ENCODE measurements at regions not wholly inside any gene's neighbourhood (a gene's known extent, or its start where the extent isn't known, plus 50 kb on each side); places are given as distances from the start of the nearest gene placed in this dataset.
A peak's percentile ranks its signal among the peaks of the same experiment; 100 is the strongest.

DNA sequence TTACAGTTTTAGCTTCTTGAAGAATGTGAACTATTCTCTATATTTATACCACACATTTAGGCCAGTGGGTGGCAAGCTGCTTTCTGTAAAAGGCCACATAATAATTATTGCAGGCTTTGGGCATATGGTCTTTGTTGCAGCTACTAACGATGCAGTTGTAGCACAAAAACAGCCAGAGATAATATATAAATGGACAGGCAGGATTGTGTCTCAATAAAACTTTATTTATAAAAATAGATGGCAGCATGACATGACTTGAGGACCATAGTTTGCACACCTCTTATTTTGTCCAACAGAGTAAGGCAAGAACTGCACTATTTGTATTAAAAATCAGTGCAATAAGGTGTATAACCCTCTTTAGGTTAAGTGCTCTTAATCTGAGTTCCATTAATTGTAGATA lies 415.0 kb downstream of the ANXA1 start:
- no peak for DNase-seq

DNA sequence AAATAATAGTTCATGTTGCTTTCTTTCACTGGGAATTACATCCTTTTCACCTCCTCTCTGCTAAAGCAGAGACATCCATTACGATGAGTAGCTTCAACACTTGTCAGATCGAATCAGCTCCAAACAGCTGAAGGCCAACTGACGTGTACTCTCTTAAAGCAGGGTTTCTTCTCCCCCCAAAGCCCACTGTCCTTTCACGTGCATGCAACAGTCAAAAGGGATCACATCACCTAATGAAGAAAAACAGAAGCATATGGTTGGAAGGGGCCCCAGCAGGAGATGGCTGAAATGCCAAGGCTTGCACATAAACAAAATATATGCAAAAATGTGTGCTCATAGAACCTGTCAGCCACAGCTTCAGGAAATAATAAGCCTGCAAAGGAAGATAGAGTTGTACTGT lies 421.6 kb downstream of the ANXA1 start:
- DNase-seq: no peak

DNA sequence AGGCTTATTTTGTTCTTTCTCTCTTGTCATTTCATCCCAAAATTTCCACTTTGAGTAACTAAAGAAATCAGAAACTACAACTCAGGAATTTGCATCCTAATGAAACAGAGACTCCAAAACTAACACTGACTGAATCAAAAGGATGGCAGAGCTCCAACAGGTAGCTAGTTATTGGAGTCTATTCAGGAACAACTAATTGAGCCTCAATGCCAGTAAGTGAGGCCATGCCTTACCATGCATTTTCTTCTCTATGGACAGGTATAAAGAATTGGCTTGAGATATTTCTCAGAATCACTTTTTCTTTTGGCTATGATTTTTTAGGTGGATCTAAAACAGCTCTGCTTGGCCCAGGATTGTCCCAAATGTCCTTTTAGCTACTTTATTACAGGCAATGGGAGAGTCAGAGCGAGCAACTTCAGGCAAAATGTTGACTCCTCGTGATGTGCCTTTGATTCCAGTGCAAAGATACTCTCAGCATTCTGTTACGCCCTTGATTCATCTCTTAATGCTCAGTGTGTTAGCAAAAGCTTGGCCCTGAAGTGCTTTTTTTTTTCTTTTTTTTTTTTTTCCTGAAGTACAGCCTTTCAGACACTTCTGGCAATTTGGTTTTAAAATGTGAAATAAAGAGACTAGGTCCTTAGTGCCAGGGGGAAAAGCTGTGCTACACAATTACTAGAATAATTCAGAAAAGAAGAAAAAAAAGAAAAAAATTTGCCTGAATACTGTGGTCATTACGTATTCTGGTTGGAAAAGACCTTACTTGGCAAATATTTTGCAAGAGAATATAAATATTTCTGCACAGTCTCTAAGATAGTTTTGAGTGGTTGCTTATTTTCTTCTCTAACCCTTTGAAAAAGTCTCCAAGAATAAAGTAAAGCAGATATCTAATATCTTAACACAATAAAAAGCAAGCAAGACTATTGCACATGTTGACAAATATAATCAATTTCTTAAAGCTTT lies 423.7 kb downstream of the ANXA1 start:
- DNase-seq: no peak

DNA sequence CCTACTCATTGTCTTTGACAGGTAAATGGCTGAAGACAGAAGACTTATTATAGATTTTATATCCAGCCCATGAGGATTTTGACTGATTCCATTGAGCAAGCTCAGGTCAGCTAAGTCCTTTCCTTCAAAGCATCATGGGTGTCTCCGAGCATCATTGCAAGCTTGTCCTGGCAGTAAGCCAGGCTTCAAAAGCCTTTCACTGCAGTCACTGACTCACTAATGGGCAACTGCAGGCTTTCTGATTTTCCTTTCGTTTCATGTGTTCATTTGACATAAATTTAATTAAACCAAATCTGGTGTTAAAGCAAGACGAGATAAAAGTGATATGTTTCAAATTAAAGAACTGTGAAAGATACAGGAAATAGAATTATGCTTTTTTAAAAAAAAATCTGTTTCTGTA lies 426.2 kb downstream of the ANXA1 start:
- no peak for DNase-seq

DNA sequence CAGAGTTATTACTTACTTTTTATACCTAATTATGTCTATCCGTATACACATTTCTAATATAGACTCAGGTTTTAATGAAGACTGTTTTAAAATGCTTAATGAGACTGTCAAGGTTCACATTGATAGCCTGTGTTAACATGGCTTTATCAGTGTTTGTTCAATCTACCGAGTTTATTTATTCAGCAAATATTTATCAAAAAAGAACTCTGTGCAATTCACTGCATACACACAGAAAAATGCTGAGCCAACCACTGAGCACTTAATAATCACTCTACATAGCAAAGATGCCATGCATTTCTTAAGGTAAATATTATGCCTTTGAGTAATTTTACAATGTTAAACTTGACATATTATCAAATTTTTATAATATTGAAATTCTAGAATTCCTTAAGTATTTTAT lies 428.2 kb downstream of the ANXA1 start:
- no peak for DNase-seq

DNA sequence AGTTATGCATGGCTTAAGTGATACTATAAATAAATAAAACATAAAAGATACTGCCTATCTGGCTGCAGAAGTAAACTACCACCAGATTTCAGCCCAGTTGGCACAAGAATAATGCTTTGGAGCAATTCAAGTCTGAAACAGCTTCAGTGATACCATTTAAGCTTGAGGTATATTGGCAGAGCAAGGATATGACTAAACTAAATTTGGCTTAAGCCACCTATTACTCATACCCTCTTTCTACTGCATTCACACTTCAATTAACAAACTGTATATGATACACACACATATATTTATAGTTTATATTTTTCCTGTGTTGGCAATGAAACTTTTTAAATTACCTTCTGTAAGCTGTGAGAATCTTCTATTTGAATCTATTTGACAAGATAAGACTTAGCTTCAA lies 431.9 kb downstream of the ANXA1 start:
- DNase-seq: no peak

DNA sequence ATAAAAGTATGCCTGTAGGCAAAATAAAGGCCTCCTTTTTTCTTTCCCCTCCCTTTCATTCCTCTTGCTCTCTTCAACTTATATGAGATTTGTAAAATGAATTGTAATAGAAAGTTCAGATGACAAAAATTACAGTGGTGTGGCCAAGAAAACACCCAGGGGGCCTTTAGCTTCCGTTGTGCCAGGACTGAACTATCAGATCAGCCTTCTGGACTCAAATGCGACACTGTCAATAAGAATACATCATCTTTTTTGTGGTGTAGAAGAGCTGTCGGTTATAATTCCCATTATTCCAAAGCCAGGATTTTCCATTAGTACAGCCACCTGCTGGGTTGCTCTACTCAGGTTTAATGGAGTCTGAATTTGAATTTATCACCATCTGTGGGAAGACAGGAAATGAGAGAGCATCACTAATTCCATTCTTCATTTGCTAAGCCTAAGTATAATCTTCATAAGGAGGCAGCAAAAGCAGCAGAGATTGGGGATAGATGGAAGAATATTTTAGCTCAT lies 443.4 kb downstream of the ANXA1 start:
- no peak for DNase-seq

DNA sequence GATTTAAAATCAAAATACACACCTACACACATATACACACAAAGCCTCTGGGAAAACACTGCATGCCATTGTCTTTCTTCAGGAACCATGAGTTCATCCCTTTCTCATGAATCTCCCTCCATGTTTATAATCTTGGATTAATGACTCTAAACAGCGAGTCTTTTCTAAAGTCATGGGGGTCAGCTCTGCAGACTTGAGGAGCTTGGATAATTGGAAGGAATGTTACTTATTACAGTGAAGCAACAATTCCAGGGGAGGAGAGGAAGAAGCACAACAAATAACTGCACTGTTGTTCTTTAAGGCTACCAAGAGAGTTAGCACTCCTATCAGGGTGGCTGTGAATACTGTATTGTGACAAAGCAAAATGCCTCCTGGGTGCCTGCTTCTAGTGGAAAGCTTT lies 444.7 kb downstream of the ANXA1 start:
- DNase-seq: no peak

DNA sequence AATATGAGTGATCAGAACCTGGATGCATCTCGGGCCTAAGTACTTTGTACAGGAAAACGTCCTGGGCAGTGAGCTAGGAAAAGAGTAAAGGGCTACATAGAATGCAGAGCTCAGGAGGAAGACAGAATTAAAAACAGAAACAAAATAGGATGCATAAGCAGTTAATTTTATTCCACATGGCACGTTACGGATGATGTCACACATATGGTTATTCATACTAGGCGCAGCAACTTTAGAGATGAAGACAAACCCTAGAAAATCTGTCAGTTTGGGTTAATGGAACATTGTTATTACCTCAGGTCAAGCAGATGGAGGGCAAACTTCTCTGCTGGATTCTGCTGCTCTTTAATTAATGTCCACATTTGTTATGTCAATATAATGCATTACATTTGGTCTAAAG lies 445.4 kb downstream of the ANXA1 start:
- DNase-seq: no peak

DNA sequence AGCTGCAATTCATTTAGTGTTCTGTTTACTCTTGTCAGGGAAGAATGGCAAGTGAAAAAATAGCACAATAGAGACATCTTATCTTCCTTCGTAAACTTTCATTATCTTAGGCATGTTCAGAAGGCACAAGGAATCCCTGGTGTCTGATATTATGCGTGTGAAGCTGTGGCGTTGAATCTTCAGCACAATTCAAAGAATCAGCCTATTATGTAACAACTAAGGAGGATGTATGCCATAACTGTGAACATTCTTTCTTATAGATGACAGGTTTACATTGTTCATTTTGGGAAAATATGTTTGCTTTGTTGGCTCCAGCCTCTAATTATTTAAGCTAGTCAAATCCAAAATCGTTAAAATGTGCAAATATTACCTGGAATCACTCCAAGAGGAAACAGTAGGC lies 446.1 kb downstream of the ANXA1 start:
- DNase-seq: no peak

DNA sequence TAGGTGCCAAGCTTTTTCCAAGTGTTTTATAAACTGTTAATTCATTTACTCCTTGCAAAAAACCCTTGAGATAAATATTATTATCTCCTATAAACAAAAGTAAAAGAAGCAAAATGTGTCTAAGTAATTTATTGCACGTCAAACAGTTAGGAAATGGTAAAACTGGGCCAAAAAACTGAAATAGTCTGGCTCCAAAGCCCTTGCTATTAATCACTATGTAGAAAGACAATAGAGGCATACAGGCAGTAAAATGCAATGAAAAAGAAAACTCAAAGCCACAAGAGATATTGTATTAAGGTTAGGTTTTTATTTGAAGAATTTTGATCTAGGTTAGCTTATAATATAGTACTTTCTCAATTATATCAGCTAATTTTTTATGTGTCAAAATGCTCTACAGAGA lies 457.7 kb downstream of the ANXA1 start:
- DNase-seq: no peak

DNA sequence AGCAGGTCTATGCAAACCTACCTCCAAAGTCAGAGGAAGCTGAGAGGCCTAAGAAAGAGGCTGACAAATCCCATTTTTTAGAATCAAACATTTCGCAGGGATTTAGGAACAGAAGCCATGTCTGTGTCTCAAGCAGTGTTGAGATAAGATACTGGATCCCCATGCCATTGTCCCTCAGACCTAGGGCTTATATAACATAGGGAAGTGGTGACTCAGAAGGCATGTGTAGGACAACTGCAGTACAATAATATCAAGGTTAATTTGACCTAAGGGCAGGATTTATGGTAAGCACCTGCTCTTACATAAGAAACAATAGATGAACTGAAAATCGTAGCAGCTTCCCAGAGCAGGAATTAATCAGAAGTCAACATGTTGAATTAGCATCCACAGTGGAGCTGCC lies 459.4 kb downstream of the ANXA1 start:
- DNase-seq: no peak

DNA sequence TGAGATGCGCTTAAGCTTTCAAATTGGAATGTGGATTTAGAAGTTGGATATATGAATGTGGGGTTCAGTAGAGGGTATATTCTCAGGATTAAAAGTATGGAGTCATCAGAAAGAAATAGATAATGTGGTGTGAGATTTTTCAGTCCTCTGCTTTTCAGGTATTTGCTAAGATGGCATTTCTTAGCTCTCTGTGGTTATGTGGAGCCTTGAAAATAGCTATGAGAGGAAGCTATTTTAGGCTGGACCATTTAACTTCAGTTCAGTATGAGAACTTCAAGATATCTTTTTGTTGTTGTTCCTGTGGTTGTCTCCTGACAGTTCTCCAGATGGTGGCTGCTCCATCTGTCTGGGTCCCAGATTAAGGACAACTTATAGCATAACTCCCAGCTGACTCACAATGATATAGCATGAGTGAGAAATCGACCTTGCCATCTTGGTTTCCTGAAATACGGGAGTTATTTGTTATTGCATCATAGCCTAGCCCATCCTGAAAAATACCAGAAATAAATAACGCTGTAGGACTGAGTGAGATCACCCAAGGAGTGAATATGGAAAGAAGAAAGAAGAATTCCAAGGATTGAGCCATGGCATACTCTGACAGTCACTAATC lies 461.5 kb downstream of the ANXA1 start:
- DNase-seq: peak; percentile 45

DNA sequence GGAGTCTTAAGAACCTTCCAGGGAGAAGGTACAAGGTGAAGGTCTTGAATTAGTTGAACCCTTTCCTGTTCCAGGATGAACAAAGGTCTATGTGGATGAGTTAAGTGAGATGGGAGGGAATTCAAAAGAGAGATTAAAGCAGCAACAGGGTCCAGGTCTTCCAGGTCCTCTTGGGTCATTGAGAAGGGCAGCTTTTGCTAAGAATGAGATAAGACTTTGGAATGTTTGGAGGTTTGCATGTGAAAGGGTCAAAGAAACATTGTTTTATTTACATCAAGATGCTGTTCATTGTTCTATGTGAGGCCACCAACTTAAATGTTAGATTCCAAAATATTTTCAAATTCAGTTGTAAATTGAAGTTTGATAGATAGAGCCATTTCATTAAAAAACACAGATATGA lies 463.9 kb downstream of the ANXA1 start:
- DNase-seq: no peak

DNA sequence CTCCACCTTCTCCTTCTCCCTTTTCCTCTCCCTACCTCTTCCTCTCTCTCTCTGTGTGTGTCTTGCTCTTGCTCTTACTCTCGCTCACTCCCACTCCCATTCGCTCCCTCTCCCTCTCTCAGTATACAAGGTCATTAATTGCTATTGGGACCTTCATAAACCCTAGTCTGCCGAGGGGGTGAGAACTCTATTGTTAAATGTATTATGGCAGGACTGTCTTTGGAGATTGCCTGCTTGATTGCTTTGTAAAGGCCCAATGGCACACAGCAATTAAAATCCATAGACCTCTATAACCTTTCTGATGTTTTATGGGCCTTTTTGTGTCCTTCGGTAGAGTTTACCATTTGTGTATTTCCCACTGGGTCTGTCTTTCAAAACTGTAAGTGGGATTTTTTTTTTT lies 465.9 kb downstream of the ANXA1 start:
- DNase-seq: no peak

DNA sequence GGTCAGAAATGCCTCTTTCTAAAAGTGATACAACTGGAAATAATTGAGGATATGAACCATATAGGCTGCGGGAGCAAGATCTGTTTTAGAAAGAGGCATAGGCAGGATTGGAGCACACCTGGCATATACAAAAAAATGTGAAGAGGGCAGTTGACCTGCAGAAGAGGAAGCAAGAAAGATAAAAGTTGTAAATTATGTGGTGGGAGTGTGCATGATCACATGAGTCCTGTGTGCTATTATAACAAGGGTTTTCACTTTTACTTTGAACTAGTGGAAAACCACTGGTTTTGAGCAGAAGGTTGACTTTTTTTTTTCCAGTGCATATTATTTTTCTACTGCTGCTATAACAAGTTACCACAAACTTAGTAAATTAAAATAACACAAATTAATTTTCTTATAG lies 489.3 kb downstream of the ANXA1 start:
- peak; percentile 58 for DNase-seq

DNA sequence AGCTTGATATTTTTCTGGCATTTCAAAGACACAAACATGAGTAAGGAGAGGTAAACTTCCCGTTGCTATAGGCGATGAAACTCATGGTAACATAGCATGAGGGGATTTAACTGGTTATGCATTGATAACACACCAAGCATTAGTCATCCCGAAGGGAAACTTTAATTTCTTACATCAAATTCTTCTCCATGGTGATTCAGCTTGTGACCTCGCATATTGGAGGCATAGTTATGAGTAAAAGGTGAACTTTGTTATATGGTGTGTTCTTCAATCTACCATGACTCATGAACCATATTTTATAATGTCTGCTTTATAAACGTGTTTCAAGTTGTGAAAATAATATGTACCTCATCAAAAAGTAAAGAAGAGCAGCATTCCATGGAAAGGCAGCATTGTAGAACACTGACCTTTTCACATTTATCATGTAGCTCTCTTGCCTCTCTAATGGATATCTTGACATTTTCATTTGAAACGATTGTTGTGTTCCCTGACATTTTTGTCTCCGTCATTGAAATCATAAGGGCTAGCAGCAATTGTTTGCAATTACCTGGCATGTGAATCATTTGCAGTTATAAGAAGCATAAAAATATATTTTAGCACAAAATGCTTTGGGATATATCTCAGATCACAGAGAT lies 491.8 kb downstream of the ANXA1 start:
- DNase-seq: peak; percentile 31

DNA sequence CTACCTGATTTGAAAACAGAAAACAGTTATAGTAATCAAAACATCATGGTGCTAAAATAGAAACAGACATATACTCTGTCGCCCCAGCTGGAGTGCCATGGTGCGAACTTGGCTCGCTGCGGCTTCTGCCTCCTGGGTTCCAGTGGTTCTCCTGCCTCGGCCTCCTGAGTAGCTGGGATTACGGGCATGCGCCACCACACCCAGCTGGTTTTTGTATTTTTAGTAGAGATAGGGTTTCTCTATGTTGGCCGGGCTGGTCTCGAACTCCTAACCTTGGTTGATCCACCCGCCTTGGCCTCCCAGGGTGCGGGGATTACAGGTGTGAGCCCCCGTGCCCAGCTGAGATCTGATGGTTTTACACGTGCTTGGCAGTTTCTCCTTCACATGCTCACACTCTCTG lies 495.9 kb downstream of the ANXA1 start:
- DNase-seq: no peak

DNA sequence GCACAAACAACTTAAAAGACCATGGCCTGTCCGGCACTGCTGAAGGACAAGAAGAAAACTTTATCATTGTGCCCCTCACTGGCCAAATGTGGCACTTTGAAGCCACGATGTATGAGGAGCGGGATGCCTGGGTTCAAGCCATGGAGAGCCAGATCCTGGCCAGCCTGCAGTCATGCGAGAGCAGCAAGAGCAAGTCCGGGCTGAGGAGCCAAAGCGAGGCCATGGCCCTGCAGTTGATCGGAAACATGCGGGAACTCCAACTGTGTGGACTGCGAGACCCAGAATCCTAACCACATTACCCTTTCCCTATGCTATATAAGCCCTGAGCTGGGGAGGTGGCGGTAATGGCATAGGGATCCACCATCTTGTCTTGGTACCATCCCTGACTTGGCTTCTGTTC lies 497.9 kb downstream of the ANXA1 start:
- DNase-seq: no peak

DNA sequence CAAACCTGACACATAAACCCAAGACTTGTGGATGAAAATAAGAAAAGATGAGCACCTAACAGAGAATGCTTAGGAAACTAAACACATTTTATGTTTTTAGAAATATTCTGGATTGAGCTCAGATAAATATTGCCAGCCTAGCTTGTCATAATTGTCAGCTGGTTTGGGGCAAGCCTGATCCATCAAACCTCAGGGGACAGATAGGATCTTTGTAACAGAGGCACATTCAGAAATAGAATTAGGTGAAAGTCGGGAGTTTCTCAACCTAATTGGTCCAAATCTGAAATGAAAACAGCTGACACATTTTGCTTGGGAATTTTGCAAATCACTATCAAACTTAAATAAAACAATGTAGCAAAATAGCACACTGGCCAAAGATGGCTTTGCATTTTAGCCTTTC lies 503.7 kb downstream of the ANXA1 start:
- DNase-seq: no peak

DNA sequence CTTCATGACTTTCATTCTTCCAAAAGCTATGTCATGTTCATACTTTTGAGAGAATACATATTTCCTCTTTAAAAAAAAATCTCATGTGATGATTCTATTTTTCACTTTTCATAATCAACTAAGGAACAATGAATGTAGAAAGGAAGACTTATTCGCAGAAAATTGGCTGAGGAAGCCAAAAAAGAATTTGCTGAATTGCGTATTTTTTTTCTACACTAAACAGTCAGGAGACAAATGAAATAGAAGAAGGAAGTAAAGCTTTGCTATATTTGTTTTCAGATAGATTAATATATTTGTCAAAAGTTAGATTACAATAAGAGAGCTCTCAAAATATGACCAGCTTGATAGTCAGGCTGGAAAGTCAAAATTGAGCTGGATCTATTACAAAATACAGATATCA lies 504.2 kb downstream of the ANXA1 start:
- no peak for DNase-seq

DNA sequence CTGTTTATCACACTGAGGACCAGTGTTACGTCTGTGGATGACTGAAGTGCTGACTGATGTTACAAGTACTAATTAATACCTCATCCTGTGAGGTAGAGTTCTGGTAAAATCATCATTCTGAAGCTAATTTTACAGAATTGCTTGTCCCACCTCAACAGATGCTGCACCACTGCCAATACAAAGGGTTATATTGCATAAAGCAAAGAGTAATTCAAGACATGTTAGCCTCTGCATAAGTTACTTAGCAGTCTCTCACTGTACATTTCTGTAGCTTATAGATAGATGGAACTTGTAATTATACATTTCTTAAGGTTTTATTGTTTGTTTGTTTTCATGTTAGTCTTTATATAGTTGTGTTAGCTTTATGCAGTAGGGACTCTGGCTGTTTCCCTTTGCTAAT lies 513.6 kb downstream of the ANXA1 start:
- DNase-seq: no peak

DNA sequence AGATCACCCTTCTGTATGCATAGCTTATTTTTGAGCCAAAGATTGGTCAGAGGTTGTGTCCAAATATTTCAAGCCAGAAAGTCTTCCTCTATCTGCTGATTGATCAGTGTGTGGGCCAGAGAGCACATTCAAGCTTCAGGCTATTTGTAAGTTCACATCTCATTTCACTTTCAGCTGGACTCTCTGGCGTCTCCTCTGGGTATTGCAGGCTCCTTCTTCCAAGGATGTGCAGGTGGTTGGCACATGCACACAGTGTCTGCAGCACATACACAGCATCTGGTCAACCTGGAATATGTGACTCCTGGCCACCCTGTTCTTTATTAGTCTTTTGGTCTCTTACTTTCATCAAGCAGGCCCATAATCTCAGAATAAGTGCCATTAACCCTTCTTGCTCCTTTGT lies 516.1 kb downstream of the ANXA1 start:
- DNase-seq: peak; percentile 24

DNA sequence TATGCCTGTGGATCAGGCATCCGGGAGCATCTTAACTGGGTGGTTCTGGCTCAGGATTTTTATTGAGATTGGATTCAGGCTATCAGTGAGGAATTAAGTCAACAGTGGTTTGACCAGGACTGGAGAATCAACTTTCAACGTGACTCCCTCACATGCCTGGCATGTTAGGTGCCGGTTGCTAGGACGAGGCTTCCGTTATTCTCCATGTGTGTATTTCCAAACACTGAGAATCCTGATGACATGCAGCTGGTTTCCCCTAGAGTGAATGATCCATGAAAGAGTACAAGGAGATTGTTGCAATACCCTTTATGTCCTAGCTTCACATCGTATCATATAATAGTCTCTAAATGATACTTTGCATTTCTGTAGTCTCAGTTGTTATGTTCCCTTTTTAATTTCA lies 529.2 kb downstream of the ANXA1 start:
- DNase-seq: no peak

Data from OCI-M1 (cell line).